ENCODE measurements at regions not wholly inside any gene's neighbourhood (a gene's known extent, or its start where the extent isn't known, plus 50 kb on each side); places are given as distances from the start of the nearest gene placed in this dataset.

DNA sequence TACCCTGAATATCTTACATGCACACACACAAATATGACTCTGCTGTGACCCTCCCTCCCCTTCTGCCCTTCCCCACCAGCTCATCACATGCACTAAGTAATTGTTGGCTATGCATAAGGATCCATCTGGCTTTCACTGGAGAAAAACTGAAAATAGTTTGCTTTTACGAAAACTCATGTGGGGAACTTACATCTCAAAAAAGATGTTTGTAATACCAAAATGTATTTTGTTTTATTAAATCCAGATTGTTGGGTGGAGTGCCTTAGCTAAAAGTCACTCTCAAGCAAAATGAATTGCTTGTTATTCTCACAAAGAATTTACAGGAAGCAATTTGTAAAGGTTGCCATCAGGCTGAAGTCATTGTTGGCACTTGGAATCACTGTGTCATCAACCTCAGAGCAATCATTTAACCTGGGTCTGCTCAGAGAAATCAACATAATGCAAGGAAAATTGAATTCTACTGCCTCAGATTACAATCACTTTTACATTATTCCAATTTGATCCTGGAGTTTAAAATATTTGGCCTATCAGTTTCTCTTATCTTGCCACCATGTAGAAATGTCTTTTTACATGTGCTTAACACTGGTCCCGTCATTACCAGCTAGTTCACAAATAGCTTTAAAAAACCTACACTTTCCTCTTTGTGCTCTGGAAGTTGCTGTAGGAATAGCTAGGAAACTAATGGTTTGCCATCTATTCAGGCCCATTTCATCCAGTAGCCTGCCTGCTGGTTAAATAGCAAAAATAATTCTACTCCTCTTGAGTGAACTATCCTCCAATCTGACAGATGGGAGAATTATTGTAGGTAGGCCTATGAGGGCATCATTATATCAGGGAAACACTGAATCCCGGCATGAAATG is 90.3 kb upstream of the TMEM17 start:
- no peak for DNase-seq (ENCODE audit: low read depth, low spot score)

DNA sequence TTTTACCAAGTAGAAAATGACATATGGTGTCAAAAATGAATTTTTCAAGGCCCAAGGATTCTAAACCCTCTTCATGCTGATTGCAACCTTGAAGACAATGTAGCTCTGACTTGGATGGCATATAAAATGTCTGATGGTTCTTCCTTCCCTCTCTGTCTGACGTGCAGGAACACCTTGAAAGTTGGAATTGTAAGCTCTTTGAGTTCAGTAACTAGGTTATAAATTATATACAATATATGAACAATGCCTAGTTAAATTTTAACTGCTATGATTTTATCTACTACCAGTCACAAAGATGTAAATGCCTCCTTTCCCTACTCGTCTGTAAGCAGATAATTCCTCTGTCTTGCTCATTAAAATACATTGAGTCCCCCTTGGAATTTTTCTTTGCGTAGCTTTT is 89.5 kb upstream of the TMEM17 start:
- DNase-seq (ENCODE audit: low read depth, low spot score) = no peak

GRCh38 chr2:62593825-62594224 is 87.8 kb upstream of the TMEM17 start:
- no peak for DNase-seq (ENCODE audit: low read depth, low spot score)

DNA sequence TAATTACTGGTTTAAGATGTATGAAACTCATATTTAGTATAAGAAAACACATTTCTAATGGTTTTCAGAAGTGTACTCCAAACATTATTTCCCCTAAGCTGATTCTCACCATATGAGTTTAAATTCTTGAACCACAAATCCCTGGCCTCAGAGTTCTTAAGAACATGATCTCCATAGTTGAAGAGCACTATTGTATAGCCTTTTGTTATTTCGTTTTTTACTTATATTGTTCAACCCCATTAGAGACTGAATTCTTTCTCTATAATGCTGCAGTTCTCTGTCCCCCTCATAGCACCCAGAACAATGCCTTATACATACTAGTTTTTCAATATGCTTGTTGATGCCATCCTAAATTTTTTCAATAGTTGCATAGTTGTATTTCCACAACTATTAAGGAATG is 85.5 kb upstream of the TMEM17 start:
- DNase-seq (ENCODE audit: low read depth, low spot score) = no peak

DNA sequence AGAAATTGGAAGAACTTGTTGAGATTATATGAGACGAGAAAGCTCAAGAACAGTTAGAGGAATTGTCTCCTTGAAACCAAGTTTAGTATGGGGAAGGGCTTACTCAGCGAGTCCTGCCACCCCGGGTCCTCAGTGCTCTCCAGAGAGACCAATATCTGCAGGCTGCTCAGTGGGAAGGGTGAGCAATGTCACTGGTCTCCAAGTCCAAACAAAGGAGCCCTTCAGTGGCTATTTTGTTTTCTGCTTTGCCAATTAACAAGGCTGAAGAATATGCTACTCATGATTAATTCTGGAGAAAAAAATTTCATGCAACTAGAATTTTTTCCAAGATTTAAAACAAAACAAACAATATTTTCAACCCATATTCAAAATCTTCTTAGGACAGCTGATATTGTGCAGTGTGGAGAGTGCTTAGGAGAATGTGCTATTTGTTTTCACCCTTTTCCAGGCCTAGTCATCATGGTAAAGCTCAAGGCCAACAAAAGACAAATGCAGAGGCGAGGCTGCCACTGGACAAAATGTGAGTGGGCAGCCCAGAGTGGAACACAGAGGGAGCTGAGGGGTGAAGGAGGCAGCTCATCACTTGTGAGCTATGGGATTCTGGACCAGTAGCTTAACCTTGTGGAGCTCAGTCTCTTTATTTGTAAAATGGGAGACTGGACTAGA is 83.8 kb upstream of the TMEM17 start:
- no peak for DNase-seq (ENCODE audit: low read depth, low spot score)

DNA sequence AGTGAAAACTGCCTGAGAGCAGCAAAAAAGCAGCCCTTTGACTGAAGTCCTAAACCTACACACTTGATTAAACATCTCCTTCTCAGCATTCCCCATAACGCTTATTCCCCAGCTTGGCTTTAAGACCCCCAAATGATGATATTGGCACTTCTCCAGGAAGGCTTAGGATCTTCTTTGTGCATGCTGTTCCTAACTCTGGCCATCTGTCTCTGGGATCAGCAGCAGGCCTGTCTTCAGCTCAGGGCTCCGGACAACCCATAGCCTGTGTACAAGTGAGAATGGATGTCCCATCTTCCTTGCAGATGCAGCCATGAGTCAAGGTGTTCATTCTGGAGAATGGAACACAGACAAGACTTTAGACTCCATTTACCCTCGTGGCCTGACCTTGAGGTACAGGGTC is 81.6 kb upstream of the TMEM17 start:
- DNase-seq (ENCODE audit: low read depth, low spot score) = no peak

GRCh38 chr2:62586981-62587380 is 81.0 kb upstream of the TMEM17 start:
- no peak for DNase-seq (ENCODE audit: low read depth, low spot score)

GRCh38 chr2:62578803-62579640 is 73.0 kb upstream of the TMEM17 start:
- no peak for DNase-seq (ENCODE audit: low read depth, low spot score)

- peak; percentile 13 for DNase-seq (ENCODE audit: low read depth, low spot score)
Observed at GRCh38 chr2:62577994-62578781, 72.2 kb upstream of the TMEM17 start.

DNA sequence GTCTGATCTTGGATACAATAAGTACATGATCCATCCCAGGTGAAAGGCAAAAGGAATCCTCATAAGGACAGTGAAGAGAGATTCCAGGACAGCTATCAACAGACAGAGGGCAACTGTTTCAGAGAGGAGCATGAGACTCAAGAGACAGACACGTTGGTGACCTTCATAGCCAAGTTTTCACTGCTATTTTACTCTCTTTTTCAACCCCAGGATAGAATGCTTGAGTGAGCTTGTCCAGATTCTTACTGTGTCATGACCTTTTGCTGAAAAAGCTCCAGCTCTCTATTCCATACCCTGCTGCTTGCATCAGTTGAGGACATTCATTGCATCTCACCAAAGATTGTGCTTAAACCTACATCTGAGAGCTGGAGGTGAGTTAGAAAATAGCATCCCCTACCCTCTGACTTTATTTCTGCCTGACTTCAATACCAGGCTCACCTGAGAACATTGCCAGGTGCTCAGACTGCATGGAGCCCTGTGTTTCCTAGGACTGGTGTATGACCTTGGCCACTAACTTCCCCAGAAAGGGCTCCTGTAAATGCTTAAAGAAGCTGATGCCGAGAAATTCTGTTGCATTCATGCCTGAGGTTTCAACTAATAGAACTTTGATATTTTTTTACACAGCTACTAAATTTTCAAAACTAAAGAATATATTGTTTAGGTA is 70.4 kb upstream of the TMEM17 start:
- DNase-seq (ENCODE audit: low read depth, low spot score) = no peak

DNA sequence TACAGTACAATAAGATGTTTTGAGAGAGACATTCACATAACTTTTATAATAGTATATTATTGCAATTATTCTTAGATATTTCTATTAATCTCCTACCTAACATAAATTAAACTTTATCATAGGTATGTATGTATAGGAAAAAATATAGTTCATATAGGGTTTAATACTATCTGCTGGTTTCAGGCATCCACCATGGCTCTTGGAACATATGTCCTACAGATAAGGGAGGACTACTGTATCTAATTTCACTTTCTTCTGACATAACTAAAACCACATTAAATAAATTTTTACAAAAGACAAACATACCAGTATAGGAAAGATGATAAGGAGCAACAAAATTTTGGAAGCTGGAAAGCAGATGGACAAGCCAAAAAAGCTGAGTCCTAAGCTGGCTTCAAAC is 67.9 kb upstream of the TMEM17 start:
- DNase-seq (ENCODE audit: low read depth, low spot score) = no peak

DNA sequence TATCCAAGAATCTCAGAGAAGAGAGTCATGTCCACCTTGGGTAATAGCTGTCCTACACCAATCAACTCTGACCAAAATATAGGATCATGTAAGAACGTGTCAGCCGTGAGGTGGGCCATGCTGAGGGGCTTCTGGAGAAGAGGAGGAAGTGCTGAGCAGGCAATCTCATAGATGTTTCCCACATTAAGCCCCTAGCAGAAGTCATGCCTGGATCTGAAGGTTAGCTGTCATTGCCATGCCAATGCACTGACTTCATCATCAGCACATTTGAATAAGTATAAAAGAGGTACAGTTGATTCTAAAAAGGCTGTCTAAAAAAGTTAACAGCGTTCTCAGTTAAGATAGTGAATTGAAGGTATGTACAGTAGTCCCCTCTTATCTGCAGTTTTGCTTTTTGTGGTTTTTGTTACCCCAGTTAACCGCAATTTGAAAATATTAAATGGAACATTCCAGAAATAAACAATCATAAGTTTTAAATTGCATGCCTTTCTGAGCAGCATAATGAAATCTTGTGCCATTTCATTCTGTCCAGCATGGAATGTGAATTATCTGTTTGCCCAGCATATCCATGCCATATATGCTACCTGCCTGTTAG is 67.2 kb upstream of the TMEM17 start:
- DNase-seq (ENCODE audit: low read depth, low spot score) = no peak

GRCh38 chr2:62570861-62571698 is 65.1 kb upstream of the TMEM17 start:
- DNase-seq (ENCODE audit: low read depth, low spot score) = no peak

DNA sequence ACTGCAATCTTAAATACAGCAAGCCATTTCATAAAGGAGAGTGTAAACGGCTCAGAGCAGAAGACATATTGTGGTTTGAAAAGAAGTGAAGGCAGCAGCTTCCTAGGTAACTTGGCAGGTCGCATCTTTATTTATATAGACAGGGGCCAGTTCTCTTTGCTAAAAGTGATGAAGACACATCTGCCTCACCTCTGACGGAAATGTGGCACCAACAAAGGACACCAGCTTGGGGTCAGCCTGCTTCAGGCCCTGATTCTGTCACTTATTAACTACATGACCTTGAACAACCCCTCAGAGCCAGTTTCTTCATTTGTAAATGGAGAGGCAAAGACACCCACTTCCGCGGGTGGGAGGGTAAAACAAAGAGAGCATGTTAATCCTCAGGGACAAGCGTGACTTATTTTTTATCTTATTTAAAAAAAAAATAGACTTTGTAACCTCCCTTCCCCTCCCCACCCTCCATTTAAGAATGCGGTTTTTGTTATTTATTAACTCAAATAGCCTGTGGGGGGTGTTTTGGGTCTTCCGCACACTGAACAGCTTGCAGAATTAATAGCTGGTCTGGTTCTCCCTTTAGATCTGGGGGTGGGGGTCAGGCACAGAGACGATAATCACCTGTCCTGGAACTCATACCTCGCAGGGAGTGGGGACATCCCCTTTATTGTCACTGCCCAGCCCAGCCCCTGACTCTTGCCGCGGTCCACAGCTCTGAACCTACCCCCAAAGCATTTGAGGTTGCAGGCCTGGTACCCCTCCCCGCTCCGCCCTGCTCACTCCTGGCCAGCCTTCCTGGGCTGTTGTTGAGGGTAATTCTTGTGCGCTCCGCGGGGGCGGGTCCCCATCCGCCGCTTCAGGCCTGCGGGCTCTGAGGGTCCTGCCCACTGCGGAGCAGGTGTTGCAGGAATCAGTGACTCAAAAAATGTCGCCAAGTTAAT is 64.2 kb upstream of the TMEM17 start:
- DNase-seq (ENCODE audit: low read depth, low spot score) = no peak

DNA sequence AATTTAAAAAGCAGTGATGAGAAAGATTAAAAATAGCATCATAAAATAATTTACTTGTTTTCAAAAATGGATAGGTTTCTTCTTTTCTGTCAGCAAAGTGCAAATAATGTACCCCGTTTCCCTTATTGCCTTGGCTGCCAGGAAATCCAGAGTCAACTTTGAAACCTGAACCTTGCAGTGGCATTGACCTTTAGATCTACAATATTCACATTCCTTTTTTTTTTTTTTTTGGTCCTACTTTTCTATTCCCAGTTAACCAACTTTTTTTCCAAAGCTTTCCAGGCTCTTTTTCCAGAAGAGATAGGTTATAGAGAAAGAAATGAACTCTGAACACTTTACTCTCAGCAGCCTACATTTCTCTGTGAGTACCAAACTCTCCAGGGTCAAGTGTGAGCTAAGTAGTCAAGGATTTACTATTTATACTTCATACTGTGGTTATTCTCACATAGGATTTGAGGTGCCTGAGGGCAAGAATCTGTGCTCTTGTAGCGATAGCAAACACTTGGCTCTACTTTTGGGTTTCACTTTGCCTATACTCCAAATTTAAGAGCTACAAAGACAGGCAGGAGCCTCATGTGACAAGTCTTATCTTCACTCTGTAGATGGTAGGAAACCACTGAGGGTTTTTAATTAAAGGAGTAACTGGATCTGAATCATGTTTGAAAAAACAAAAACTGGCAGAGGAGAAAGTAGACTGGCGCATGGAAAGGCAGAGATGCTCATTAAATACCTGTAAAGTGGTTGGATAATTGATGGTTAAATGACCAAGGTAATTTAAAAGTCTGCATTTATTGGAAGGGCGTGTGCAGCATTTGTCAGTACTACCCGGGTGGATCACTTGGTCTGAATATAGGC is 63.2 kb upstream of the TMEM17 start:
- no peak for DNase-seq (ENCODE audit: low read depth, low spot score)

- no peak for DNase-seq (ENCODE audit: low read depth, low spot score)
Observed at GRCh38 chr2:62568074-62568473, 62.1 kb upstream of the TMEM17 start.

DNA sequence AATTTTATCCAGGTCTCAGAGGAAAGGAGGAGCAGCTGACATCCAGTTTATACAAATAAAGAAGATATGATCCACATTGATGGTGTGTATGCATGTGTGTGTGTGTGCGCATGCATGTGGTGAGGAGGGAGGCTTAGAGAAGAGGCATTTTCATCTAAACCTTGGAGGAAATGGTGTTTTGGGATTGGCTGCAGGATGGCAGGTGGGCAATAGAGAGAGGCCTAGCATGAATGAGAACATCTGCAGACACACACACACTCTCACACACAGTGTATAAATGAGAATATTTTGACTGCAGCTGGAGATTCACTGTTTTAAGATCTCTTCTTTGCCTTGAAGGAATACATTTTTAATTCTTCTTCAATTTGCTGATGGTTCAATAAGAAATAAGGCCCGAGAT is 61.7 kb upstream of the TMEM17 start:
- no peak for DNase-seq (ENCODE audit: low read depth, low spot score)

- no peak for DNase-seq (ENCODE audit: low read depth, low spot score)
Observed at GRCh38 chr2:62566847-62567246, 60.9 kb upstream of the TMEM17 start.
